NOMO-1 (cell line): ENCODE measurements at regions not wholly inside any gene's neighbourhood (a gene's known extent, or its start where the extent isn't known, plus 50 kb on each side); places are given as distances from the start of the nearest gene placed in this dataset.
"Not testable (repeated sequence)": the region's sequence is repeated elsewhere in the genome, so short reads cannot be mapped to it uniquely, and the experiment has no call there.

Experiments used
- DNase-seq, 2 experiments: peaks; one replicate each; lab custom pipeline; 2025; ENCODE audit not compliant: unreplicated experiment in 2 of 2; lab: John Stamatoyannopoulos, UW

DNA sequence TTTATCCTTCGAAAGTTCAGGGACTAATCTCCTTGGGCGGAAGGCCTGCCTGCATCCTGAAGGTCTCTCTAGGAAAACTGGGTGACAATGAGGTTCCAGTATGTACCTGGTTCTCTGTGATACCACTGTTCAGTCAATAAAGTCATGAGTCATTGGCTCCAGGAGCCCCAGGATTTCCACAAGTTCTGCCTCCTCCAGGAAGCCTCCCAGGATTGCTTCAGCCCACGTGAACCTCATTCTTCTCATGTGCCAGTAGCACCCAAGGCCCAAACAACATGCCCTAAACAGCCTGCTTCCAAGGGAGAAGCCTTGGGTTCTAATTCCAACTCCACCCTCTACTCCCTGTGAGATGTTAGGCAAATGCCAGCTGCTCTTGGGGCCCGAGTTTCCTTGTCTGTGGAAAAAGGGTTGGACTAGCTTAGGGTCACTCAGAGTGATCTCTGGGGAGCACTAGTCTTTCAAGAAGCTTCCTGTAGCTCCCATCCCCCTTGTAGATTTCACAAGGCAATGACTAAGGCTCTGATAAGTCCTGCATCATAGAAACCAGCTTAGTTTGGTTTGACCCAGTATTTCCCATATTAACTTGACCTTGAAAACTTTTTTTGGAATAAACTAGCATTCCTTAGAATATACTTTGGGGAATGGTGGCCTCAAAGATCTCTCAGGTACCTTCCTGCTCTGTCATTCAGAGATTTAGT is 118.3 kb upstream of the ATP2B2 start:
- DNase-seq = no peak

GRCh38 chr3:10625323-10625722 is 119.9 kb upstream of the ATP2B2 start:
- no peak for DNase-seq

- DNase-seq = no peak
Measured at GRCh38 chr3:10627884-10628572, 122.6 kb upstream of the ATP2B2 start.

- DNase-seq = no peak
Measured at GRCh38 chr3:10628891-10629670, 123.7 kb upstream of the ATP2B2 start.

GRCh38 chr3:10629671-10630040 is 124.3 kb upstream of the ATP2B2 start:
- no peak for DNase-seq

- DNase-seq = no peak
Measured at GRCh38 chr3:10631224-10631623, 125.8 kb upstream of the ATP2B2 start.

DNA sequence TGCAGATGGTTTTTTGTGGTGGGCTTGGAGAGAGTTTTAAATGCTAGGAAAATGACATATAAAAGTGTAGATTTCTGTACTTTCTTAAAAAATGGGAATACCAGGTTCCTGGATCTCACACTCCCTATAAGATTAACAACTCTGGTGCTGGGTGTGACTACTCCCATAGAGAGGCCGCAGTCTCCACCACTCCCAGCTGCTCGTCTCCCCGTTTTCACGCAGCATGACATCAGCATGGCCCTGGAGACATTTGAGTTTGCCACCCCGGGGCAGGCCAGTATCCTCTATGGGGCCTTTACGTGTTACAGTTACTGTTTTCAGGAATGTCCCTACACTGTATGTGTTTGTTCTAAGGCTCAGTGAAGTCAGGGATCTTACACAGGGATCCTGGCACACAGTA is 126.7 kb upstream of the ATP2B2 start:
- no peak for DNase-seq

GRCh38 chr3:10632741-10633140 is 127.4 kb upstream of the ATP2B2 start:
- no peak for DNase-seq

GRCh38 chr3:10635446-10636076 is 130.2 kb upstream of the ATP2B2 start:
- DNase-seq = no peak

- DNase-seq = no peak
Measured at GRCh38 chr3:10637342-10637741, 132.0 kb upstream of the ATP2B2 start.

- DNase-seq = no peak
Measured at GRCh38 chr3:10638466-10638865, 133.1 kb upstream of the ATP2B2 start.

- no peak for DNase-seq
Measured at GRCh38 chr3:10641760-10642159, 136.4 kb upstream of the ATP2B2 start.

- no peak for DNase-seq
Measured at GRCh38 chr3:10644189-10644588, 138.8 kb upstream of the ATP2B2 start.

DNA sequence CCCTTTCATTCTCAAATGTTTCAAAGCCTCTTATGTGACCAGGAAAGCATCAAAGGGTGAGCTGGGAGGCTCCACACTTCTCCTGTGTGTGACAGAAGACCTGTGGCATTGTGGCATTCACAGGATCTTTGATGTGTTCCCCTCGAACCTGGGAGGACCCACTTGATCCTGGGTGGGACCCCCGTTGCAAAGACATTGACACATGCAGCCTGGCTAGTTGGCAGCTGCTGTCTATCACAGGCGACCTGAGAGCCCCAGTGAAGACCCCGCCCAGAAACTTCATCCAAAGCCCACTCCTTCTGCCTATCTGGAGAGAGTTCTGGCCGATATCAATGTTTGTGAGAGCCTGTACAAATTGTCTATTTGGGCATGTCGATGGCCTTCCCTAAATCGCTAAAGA is 140.4 kb upstream of the ATP2B2 start:
- DNase-seq = no peak

DNA sequence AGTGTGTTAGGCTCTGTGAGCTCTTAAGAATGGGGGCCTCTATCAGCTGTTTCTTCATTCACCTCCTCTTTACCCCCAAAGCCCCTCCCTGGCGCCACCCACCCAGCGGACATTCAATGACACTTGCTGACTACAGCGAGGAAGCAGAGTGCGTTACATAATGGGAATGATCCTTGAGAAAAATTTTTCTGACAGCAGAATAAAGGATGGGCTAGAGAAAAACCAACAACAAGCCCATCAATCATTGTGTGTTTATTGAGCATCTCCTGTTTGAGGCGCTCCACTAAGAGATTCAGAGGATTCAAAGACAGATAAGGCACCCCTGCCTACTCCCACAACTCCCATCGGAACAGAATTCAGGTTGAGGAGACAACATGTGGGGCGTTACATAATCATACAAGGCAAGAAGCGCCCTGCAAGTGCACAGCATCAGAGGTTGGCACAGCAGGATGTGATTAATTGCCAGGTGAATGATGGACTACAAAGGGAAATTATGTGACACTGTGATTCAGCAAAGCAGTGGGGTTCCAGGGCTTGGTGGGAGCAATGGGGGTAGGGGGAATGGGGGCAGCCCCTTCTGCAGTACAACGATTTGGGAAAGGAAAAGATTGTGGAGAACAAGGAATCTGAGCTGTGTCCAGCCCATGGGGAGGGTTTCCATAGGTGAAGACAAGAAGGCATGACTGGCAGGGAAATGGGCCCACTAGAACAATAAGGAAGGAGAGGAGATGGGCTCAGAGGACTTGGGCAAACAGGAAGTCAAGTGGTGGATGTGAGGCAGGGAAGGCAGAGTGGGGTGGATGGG is 141.3 kb upstream of the ATP2B2 start:
- DNase-seq = no peak

DNA sequence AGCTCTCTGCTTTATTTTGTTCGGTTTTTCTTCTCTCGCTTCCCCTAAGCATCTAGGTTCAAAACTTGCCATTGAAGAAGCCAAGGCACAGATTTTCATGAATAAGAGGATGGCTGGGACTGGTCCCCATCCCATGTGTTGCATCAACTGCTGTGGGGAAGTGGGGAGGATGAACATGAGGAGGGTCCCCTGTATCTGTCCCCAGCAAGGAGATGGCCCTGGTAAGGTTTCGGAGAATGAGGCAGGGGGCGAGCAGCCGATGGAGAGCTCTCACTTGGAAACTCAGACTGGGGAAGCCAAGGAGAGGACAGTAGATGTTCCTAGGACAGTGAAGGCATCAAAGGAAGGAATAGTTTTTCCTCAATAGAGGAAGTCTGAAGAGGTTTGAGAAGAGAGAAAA is 142.0 kb upstream of the ATP2B2 start:
- no peak for DNase-seq

DNA sequence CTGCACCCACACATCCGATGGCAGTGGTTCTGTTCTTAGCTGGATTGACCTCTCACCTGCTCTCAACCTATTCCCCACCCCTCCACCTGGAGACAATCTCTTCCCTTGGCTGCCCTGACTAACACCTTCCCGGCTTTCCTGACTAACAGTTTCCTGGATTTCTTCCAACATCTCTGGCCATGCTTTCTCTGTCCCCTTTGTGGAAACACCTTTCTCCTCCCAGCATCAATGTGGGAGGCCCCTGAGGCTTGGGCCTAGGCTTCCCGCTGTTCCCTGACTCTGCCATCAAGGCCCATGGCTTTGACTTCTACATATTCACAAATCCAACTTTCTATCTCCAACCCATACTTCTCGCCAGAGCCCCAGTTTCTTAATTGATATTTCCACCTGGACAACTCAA is 142.8 kb upstream of the ATP2B2 start:
- DNase-seq = no peak

- not testable (repeated sequence) for DNase-seq
Measured at GRCh38 chr3:10649463-10649862, 144.1 kb upstream of the ATP2B2 start.

- no peak for DNase-seq
Measured at GRCh38 chr3:10651506-10651905, 146.1 kb upstream of the ATP2B2 start.

DNA sequence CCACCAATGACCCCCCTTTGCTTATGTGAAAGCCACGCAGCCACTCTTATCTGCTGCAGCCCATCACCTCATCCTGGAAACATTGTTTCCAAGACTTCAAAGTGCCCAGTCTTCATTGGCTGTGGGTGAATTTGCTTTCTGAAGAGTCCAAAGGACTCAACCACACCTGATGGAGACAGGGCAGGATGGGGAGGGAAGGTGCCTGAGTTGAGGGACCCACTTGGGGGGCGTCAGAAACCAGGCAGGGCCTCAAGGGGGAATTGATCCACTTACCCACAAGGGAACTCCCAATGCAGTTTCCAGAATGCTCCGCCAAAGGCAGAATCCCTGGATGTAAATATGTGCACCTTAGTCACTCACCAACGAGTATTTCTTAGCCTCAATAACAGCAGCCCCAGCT is 147.9 kb upstream of the ATP2B2 start:
- DNase-seq = no peak
